ENCODE measurements at regions not wholly inside any gene's neighbourhood (a gene's known extent, or its start where the extent isn't known, plus 50 kb on each side); places are given as distances from the start of the nearest gene placed in this dataset.

DNA sequence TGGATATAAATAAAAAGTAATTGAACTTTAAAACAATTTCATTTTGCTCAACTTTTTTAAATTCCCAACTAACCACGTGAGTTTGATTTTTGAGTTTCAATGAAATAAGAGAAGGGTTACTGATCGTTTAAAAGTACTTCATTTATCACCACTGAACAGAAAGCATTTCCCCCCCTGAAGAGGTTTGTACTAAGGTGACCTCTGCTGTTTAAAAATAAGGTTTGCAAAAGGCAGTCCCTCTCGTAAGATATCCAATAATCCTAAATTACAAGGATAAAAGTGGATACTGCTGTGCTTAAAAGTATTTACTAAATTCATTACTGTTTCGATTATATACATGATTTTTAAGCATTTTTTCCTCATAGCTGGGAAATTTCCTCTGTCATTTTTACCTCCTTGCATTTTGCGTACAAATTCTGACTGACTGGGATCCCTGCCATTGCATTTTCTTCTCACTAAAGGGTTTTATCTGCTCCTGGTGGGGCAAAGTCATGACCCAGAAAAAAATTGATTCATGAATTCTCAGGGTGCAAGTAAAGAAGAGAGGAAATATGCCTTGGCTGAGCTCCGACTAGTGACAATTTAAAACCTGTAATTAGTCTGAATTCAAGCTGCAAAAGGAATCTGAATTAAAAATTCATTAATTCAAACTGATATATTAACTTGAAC lies 463.8 kb downstream of the PRKD1 start:
- no peak for TF ChIP-seq CTCF (IDR thresholded peaks at IDR 0.05)
- no peak for TF ChIP-seq POLR2A (IDR thresholded peaks at IDR 0.05)
